Astrocyte (in vitro differentiated cells and primary cell): ENCODE measurements at regions not wholly inside any gene's neighbourhood (a gene's known extent, or its start where the extent isn't known, plus 50 kb on each side); places are given as distances from the start of the nearest gene placed in this dataset.

ENCODE experiments used
- DNase-seq: peaks from one replicate; pipeline ENCODE4 v3.0.0-alpha.2; 2010; ENCODE audit warnings: low read depth
- FAIRE-seq: peaks from 2 replicates; lab custom pipeline; 2011; peaks lifted over from hg19 to GRCh38; lab: Jason Lieb, UNC
- H2AFZ ChIP-seq: 2 replicates; pipeline ENCODE4 v1.6.0; 2012; ENCODE audit warnings: low read depth, low read length, inconsistent platforms
- H3K27ac ChIP-seq: 2 replicates; pipeline ENCODE4 v1.5.1; 2011; ENCODE audit warnings: low read depth, low read length, inconsistent platforms
- H3K27me3 ChIP-seq: 2 replicates; pipeline ENCODE4 v1.6.0; 2011; ENCODE audit warnings: low read length, inconsistent platforms; ENCODE audit not compliant: insufficient read depth
- H3K36me3 ChIP-seq: 2 replicates; pipeline ENCODE4 v1.5.1; 2011; ENCODE audit warnings: low read length, inconsistent platforms; ENCODE audit not compliant: insufficient read depth
- H3K4me1 ChIP-seq: 2 replicates; pipeline ENCODE4 v1.5.1; 2011; ENCODE audit warnings: low read length, inconsistent platforms; ENCODE audit not compliant: insufficient read depth
- H3K4me2 ChIP-seq: 2 replicates; pipeline ENCODE4 v1.6.0; 2012; ENCODE audit warnings: low read length, inconsistent platforms
- H3K4me3 ChIP-seq: 2 replicates; pipeline ENCODE4 v1.5.1; 2011; ENCODE audit warnings: low read depth, mild to moderate bottlenecking, low read length, inconsistent platforms; ENCODE audit not compliant: insufficient read depth
- H3K79me2 ChIP-seq: 2 replicates; pipeline ENCODE4 v1.6.0; 2012; ENCODE audit warnings: mild to moderate bottlenecking, low read length, inconsistent platforms; ENCODE audit not compliant: insufficient read depth
- H3K9ac ChIP-seq: 2 replicates; pipeline ENCODE4 v1.6.0; 2012; ENCODE audit warnings: mild to moderate bottlenecking, low read length, inconsistent platforms
- H3K9me3 ChIP-seq: 2 replicates; pipeline ENCODE4 v1.5.1; 2012; ENCODE audit warnings: low read depth, mild to moderate bottlenecking, low read length, inconsistent platforms; ENCODE audit not compliant: insufficient read depth
- H4K20me1 ChIP-seq: 2 replicates; pipeline ENCODE4 v1.6.0; 2012; ENCODE audit warnings: low read length, inconsistent platforms; ENCODE audit not compliant: insufficient read depth
- H3K27ac Mint-ChIP-seq: one replicate; pipeline ENCODE4 v1.8.0; 2021; ENCODE audit warnings: mild to moderate bottlenecking, mixed read lengths; ENCODE audit not compliant: unreplicated experiment
- H3K27me3 Mint-ChIP-seq: one replicate; pipeline ENCODE4 v1.8.0; 2021; ENCODE audit warnings: low read depth, mixed read lengths; ENCODE audit not compliant: unreplicated experiment
- H3K36me3 Mint-ChIP-seq: one replicate; pipeline ENCODE4 v1.8.0; 2021; ENCODE audit warnings: low read depth, mixed read lengths; ENCODE audit not compliant: unreplicated experiment
- H3K4me1 Mint-ChIP-seq: one replicate; pipeline ENCODE4 v1.8.0; 2021; ENCODE audit warnings: low read depth, mixed read lengths; ENCODE audit not compliant: unreplicated experiment
- H3K4me3 Mint-ChIP-seq: one replicate; pipeline ENCODE4 v1.8.0; 2021; ENCODE audit warnings: mild to moderate bottlenecking, moderate library complexity, mixed read lengths; ENCODE audit not compliant: unreplicated experiment
- H3K9me3 Mint-ChIP-seq: one replicate; pipeline ENCODE4 v1.8.0; 2021; ENCODE audit warnings: mild to moderate bottlenecking, mixed read lengths; ENCODE audit not compliant: unreplicated experiment
- CTCF ChIP-seq: IDR thresholded peaks from 2 replicates; pipeline ENCODE4 v1.5.1; 2011; ENCODE audit warnings: low read depth, mild to moderate bottlenecking, inconsistent platforms, low read length, moderate library complexity; ENCODE audit not compliant: insufficient read depth
- EZH2 ChIP-seq: IDR thresholded peaks from 2 replicates; pipeline ENCODE4 v1.6.1; 2012; ENCODE audit warnings: mild to moderate bottlenecking, low read length, inconsistent platforms; ENCODE audit not compliant: insufficient read depth

GRCh38 chr14:85222341-85222740 lies 307.6 kb upstream of the FLRT2 start:
- H3K9me3 Mint-ChIP-seq: peaks cover 6% of the 10 kb centered on the region
- TF ChIP-seq CTCF (no peak), EZH2 (no peak)
- no peaks in the 10 kb centered on the region for H4K20me1 ChIP-seq
- no peaks in the 10 kb centered on the region for H3K36me3 ChIP-seq
- no peak overlapping the region for H3K9ac ChIP-seq
- H3K4me2 ChIP-seq: no peak overlapping the region
- FAIRE-seq: no peak
- H3K4me3 Mint-ChIP-seq: no peak overlapping the region
- no peak overlapping the region for H3K4me3 ChIP-seq
- H3K27ac ChIP-seq: no peak overlapping the region
- no peaks in the 10 kb centered on the region for H3K4me1 ChIP-seq
- no peaks in the 10 kb centered on the region for H3K9me3 ChIP-seq
- no peaks in the 10 kb centered on the region for H3K27me3 ChIP-seq
- H3K36me3 Mint-ChIP-seq: no peaks in the 10 kb centered on the region
- no peaks in the 10 kb centered on the region for H3K27me3 Mint-ChIP-seq
- H3K27ac Mint-ChIP-seq: no peak overlapping the region
- H2AFZ ChIP-seq: no peak overlapping the region
- no peak for DNase-seq
- peaks cover 5% of the 10 kb centered on the region for H3K4me1 Mint-ChIP-seq
- no peaks in the 10 kb centered on the region for H3K79me2 ChIP-seq

- no peak overlapping the region for H2AFZ ChIP-seq
- FAIRE-seq (no peak), DNase-seq (no peak)
- no peaks in the 10 kb centered on the region for H3K4me1 Mint-ChIP-seq
- no peak overlapping the region for H3K27ac ChIP-seq
- H3K27me3 ChIP-seq: no peaks in the 10 kb centered on the region
- no peak overlapping the region for H3K4me2 ChIP-seq
- peaks cover 5% of the 10 kb centered on the region for H3K9me3 Mint-ChIP-seq
- H3K36me3 ChIP-seq: no peaks in the 10 kb centered on the region
- H3K4me3 Mint-ChIP-seq: no peak overlapping the region
- H3K79me2 ChIP-seq: no peaks in the 10 kb centered on the region
- H3K9me3 ChIP-seq: no peaks in the 10 kb centered on the region
- H3K9ac ChIP-seq: no peak overlapping the region
- no peaks in the 10 kb centered on the region for H3K36me3 Mint-ChIP-seq
- H3K27ac Mint-ChIP-seq: no peak overlapping the region
- no peaks in the 10 kb centered on the region for H3K4me1 ChIP-seq
- H4K20me1 ChIP-seq: no peaks in the 10 kb centered on the region
- no peaks in the 10 kb centered on the region for H3K27me3 Mint-ChIP-seq
- no peak overlapping the region for H3K4me3 ChIP-seq
- TF ChIP-seq CTCF: no peak
- no peak for TF ChIP-seq EZH2
Measured at GRCh38 chr14:85223667-85224066, 306.3 kb upstream of the FLRT2 start.

- no peak for DNase-seq
- H3K27ac ChIP-seq: no peak overlapping the region
- H3K27ac Mint-ChIP-seq: no peak overlapping the region
- H3K27me3 Mint-ChIP-seq: no peaks in the 10 kb centered on the region
- no peak overlapping the region for H3K4me2 ChIP-seq
- no peaks in the 10 kb centered on the region for H3K4me1 ChIP-seq
- H3K4me3 ChIP-seq: no peak overlapping the region
- H3K79me2 ChIP-seq: no peaks in the 10 kb centered on the region
- no peaks in the 10 kb centered on the region for H3K36me3 ChIP-seq
- no peak overlapping the region for H3K9ac ChIP-seq
- no peak overlapping the region for H2AFZ ChIP-seq
- peaks cover 3% of the 10 kb centered on the region for H3K9me3 Mint-ChIP-seq
- no peaks in the 10 kb centered on the region for H3K36me3 Mint-ChIP-seq
- no peaks in the 10 kb centered on the region for H3K27me3 ChIP-seq
- no peak for TF ChIP-seq EZH2
- no peak for FAIRE-seq
- H3K9me3 ChIP-seq: no peaks in the 10 kb centered on the region
- no peaks in the 10 kb centered on the region for H4K20me1 ChIP-seq
- H3K4me1 Mint-ChIP-seq: no peaks in the 10 kb centered on the region
- no peak overlapping the region for H3K4me3 Mint-ChIP-seq
Measured at GRCh38 chr14:85224241-85224640, 305.7 kb upstream of the FLRT2 start.
